Endothelial cell of umbilical vein (primary cell): ENCODE measurements at regions not wholly inside any gene's neighbourhood (a gene's known extent, or its start where the extent isn't known, plus 50 kb on each side); places are given as distances from the start of the nearest gene placed in this dataset.

Source experiments
- BruUV-seq: library from RNA; stranded (reverse); fragments of 400-500 nt; replicated peaks from 2 replicates; lab custom pipeline; 2021; lab: Mats Ljungman, UMichigan
- CTCF ChIA-PET: fragments of 300-600, 350-600 bp; sonication (Branson Sonifier 250); formaldehyde crosslinking; loops from one replicate; lab custom pipeline; 2021; ENCODE audit warnings: antibody characterized with exemption, inconsistent platforms; lab: Charles Lee
- POLR2A ChIA-PET: fragments of 300-600, 350-600 bp; sonication (Branson Sonifier 250); formaldehyde crosslinking; loops from one replicate; lab custom pipeline; 2021; ENCODE audit warnings: antibody characterized with exemption, inconsistent platforms; lab: Charles Lee
- DNase-seq: peaks from one replicate; pipeline ENCODE4 v3.0.0-alpha.2; 2011; ENCODE audit warnings: low read depth, low spot score
- FAIRE-seq: peaks from 2 replicates; lab custom pipeline; 2011; peaks lifted over from hg19 to GRCh38; lab: Jason Lieb, UNC
- H2AFZ ChIP-seq: 2 replicates; pipeline ENCODE4 v1.6.0; 2012; ENCODE audit warnings: low read depth, low read length, control low read depth, inconsistent platforms
- H3K27ac ChIP-seq: 2 replicates; pipeline ENCODE4 v1.5.1; 2011; ENCODE audit warnings: low read depth, mild to moderate bottlenecking, control low read depth, low read length, moderate library complexity; ENCODE audit not compliant: insufficient read depth
- H3K27me3 ChIP-seq, 2 experiments: 2 replicates each; pipeline versions ENCODE4 v1.6.0 to v1.6.1; 2011; ENCODE audit warnings: low read length in 2 of 2, mixed read lengths in 1 of 2; ENCODE audit not compliant: control insufficient read depth in 2 of 2, insufficient read depth in 2 of 2
- H3K36me3 ChIP-seq, 2 experiments: 2 replicates in 1 of 2; 3 replicates in 1 of 2; pipeline ENCODE4 v1.5.1; 2011; ENCODE audit warnings: low read length in 2 of 2, mild to moderate bottlenecking in 1 of 2, moderate library complexity in 1 of 2; ENCODE audit not compliant: control insufficient read depth in 2 of 2, insufficient read depth in 2 of 2; ENCODE audit errors: extremely low read depth in 1 of 2
- H3K4me1 ChIP-seq: 3 replicates; pipeline ENCODE4 v1.5.1; 2011; ENCODE audit warnings: mild to moderate bottlenecking, low read length; ENCODE audit not compliant: control insufficient read depth, insufficient read depth; ENCODE audit errors: extremely low read depth
- H3K4me2 ChIP-seq: 2 replicates; pipeline ENCODE4 v1.6.1; 2011; ENCODE audit warnings: low read length, control low read depth, mixed read lengths; ENCODE audit not compliant: insufficient read depth
- H3K4me3 ChIP-seq, 3 experiments: fragments of 200-600 bp in 1 of 3; sonication (generic), shearing (Covaris generic) in 1 of 3; replicated peaks in 1 of 3; 2 replicates each; pipeline ENCODE4 v1.5.1; 2011 to 2016; ENCODE audit warnings: control low read depth in 3 of 3, low read length in 3 of 3, mild to moderate bottlenecking in 2 of 3, inconsistent platforms in 1 of 3, low read depth in 1 of 3, moderate library complexity in 1 of 3; ENCODE audit not compliant: insufficient read depth in 1 of 3
- H3K79me2 ChIP-seq: 2 replicates; pipeline ENCODE4 v1.6.0; 2012; ENCODE audit warnings: low read length, inconsistent platforms; ENCODE audit not compliant: control insufficient read depth, insufficient read depth
- H3K9ac ChIP-seq: replicated peaks from 2 replicates; pipeline ENCODE3; 2011; ENCODE audit warnings: low read length, control low read depth; ENCODE audit not compliant: insufficient read depth; ENCODE audit errors: extremely low read depth
- H3K9me1 ChIP-seq: replicated peaks from 3 replicates; pipeline ENCODE4 v1.6.0; 2011; ENCODE audit warnings: mild to moderate bottlenecking, low read length; ENCODE audit not compliant: control insufficient read depth, insufficient read depth; ENCODE audit errors: extremely low read depth
- H3K9me3 ChIP-seq: replicated peaks from 2 replicates; pipeline ENCODE4 v1.5.1; 2012; ENCODE audit warnings: low read length, inconsistent platforms; ENCODE audit not compliant: control insufficient read depth, insufficient read depth
- H4K20me1 ChIP-seq: replicated peaks from 2 replicates; pipeline ENCODE3; 2011; ENCODE audit warnings: mild to moderate bottlenecking, low read length; ENCODE audit not compliant: control insufficient read depth, insufficient read depth; ENCODE audit errors: extremely low read depth
- EZH2 ChIP-seq: IDR thresholded peaks from 2 replicates; pipeline ENCODE4 v1.6.1; 2012; ENCODE audit warnings: borderline replicate concordance, low read depth, mild to moderate bottlenecking, moderate library complexity, low read length, inconsistent platforms; ENCODE audit not compliant: severe bottlenecking
- FOS ChIP-seq: IDR thresholded peaks from 2 replicates; pipeline ENCODE4 v1.6.1; 2011; ENCODE audit warnings: mild to moderate bottlenecking, low read length, moderate library complexity, borderline replicate concordance; ENCODE audit not compliant: insufficient read depth
- GATA2 ChIP-seq: IDR thresholded peaks from 2 replicates; pipeline ENCODE4 v1.7.0; 2011; ENCODE audit warnings: low read depth, mild to moderate bottlenecking, moderate library complexity, mixed read lengths, low read length; ENCODE audit not compliant: insufficient read length, insufficient read depth
- JUN ChIP-seq: IDR thresholded peaks from 2 replicates; pipeline ENCODE4 v1.6.1; 2011; ENCODE audit warnings: borderline replicate concordance, low read depth; ENCODE audit not compliant: insufficient read length, insufficient read depth
- MYC ChIP-seq: IDR thresholded peaks from one replicate; pipeline ENCODE4 v1.6.1; 2011; ENCODE audit warnings: mild to moderate bottlenecking, low read depth, low read length
- POLR2A ChIP-seq: IDR thresholded peaks from 2 replicates; pipeline ENCODE4 v1.6.1; 2012; ENCODE audit warnings: low read depth, mild to moderate bottlenecking, control low read depth, low read length
- POLR2AphosphoS5 ChIP-seq: IDR thresholded peaks from 2 replicates; pipeline ENCODE4 v1.6.1; 2012; ENCODE audit warnings: low read depth, mild to moderate bottlenecking, control low read depth, low read length, moderate library complexity; ENCODE audit not compliant: insufficient read depth
- dilution Hi-C: fragments of 300-500 bp; cut with MboI; formaldehyde crosslinking; loops from one replicate; pipeline ENCODE4 v1.15.0; 2019; ENCODE audit warnings: low sequenced_read_pairs; ENCODE audit not compliant: extremely low pct_ligation_motif_present
- intact Hi-C: fragments of 100-400 bp; cut with micrococcal nuclease; formaldehyde crosslinking; loops from one replicate; pipeline ENCODE4 v1.10.0; 2022
- TF ChIP-seq, protein P1 (sequence below), 2 donors: IDR thresholded peaks; 1 replicate in 1 of 2; 2 replicates in 1 of 2; pipeline ENCODE4 v1.5.1; 2011; ENCODE audit warnings: low read length in 2 of 2, mild to moderate bottlenecking in 2 of 2, moderate library complexity in 2 of 2, control low read depth in 1 of 2, inconsistent platforms in 1 of 2, low read depth in 1 of 2; ENCODE audit not compliant: insufficient read depth in 1 of 2; ENCODE audit errors: extremely low read depth in 1 of 2
- TF ChIP-seq, protein P2 (sequence below): IDR thresholded peaks from 2 replicates; pipeline ENCODE4 v1.6.1; 2011; ENCODE audit not compliant: insufficient read depth, insufficient read length

DNA sequence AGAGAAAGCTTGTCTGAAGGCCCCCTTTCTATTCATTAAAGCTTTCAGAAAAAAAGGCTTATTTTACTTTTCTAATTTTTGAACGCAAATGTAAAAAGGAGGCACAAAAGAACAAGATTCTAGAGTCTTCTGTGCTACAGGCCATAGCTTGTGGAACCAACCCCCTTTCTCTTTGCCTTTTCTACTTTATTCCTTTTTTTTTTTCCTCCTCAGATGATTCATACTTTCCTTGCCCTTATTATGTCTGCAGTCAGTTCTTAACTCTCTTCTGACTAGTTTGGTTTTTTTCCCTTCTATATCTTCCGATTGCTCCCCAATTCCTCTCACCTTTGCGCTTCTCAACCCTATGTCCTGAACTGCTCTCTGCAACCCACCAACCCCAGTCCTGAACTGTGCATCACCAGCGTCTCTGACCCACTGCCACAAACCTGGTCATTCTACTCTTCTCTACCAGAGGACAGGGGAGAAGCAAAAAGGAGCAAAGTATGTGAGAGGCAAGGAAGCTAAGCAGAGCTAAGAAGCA lies 56.9 kb upstream of the WIPF1 start:
- CTCF ChIA-PET: interaction anchor here (0.8 kb wide), 1 partner anchor 9 kb away, joined by 3 read pairs; no protein-coding TSS in a partner anchor
- POLR2A ChIA-PET: no interaction called here

DNA sequence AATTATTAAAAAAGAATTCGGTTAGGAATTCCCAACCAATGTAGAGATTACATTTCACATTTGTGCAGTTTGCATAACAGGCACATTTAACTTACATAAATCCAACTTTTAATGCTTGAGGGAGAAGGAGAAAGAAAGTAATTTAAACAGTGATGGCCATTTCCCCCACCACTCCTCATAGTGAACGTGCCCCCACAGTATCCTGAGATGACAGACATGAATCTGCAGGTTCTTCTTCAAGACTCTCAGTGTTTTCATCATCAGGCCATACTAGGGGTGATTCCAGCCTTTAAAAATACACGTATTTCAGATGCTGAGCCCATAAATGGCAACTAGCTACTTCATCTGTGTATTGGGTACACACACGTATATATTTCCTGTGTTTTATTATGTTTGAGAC lies 51.3 kb upstream of the WIPF1 start:
- no peaks in the 10 kb centered on the region for H3K36me3 ChIP-seq
- H3K4me3 ChIP-seq: no peak overlapping the region
- intact Hi-C loops: no loop called here
- no peaks in the 10 kb centered on the region for H3K27me3 ChIP-seq
- no peak for DNase-seq
- no peak overlapping the region for H3K9ac ChIP-seq
- no TSS peak for BruUV-seq
- no peaks in the 10 kb centered on the region for H3K9me1 ChIP-seq
- CTCF ChIA-PET: no interaction called here
- no peaks in the 10 kb centered on the region for H4K20me1 ChIP-seq
- no peak overlapping the region for H2AFZ ChIP-seq
- FAIRE-seq: no peak
- TF ChIP-seq GATA2 (no peak), MYC (no peak), POLR2A (no peak), EZH2 (no peak), FOS (no peak), JUN (no peak), POLR2AphosphoS5 (no peak)
- TF ChIP-seq, protein P1, sequence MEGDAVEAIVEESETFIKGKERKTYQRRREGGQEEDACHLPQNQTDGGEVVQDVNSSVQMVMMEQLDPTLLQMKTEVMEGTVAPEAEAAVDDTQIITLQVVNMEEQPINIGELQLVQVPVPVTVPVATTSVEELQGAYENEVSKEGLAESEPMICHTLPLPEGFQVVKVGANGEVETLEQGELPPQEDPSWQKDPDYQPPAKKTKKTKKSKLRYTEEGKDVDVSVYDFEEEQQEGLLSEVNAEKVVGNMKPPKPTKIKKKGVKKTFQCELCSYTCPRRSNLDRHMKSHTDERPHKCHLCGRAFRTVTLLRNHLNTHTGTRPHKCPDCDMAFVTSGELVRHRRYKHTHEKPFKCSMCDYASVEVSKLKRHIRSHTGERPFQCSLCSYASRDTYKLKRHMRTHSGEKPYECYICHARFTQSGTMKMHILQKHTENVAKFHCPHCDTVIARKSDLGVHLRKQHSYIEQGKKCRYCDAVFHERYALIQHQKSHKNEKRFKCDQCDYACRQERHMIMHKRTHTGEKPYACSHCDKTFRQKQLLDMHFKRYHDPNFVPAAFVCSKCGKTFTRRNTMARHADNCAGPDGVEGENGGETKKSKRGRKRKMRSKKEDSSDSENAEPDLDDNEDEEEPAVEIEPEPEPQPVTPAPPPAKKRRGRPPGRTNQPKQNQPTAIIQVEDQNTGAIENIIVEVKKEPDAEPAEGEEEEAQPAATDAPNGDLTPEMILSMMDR (IDR thresholded peaks at IDR 0.05; ENCODE audit: extremely low read depth in 1 of 2, insufficient read depth in 1 of 2, low read depth in 1 of 2, low read length in 2 of 2): no peak
- TF ChIP-seq, protein P2, sequence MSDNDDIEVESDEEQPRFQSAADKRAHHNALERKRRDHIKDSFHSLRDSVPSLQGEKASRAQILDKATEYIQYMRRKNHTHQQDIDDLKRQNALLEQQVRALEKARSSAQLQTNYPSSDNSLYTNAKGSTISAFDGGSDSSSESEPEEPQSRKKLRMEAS: no peak
- dilution Hi-C loops: no loop called here
- POLR2A ChIA-PET: no interaction called here
- H3K27ac ChIP-seq: no peak overlapping the region
- H3K9me3 ChIP-seq: no peaks in the 10 kb centered on the region
- H3K79me2 ChIP-seq: no peaks in the 10 kb centered on the region
- no peak overlapping the region for H3K4me2 ChIP-seq
- H3K4me1 ChIP-seq: no peaks in the 10 kb centered on the region

More for the DNA sequence above, 56.9 kb upstream of the WIPF1 start:
- no TSS peak for BruUV-seq
- no peaks in the 10 kb centered on the region for H4K20me1 ChIP-seq
- H3K79me2 ChIP-seq: no peaks in the 10 kb centered on the region
- TF ChIP-seq, protein P2: no peak
- TF ChIP-seq POLR2AphosphoS5 (no peak), FOS (peak; percentile 8)
- no peak for FAIRE-seq
- H3K9me3 ChIP-seq: no peaks in the 10 kb centered on the region
- no peak overlapping the region for H3K4me2 ChIP-seq
- dilution Hi-C loops: no loop called here
- no peaks in the 10 kb centered on the region for H3K4me1 ChIP-seq
- no peak overlapping the region for H3K27ac ChIP-seq
- H3K4me3 ChIP-seq: no peak overlapping the region
- peak; percentile 26 for DNase-seq
- H3K36me3 ChIP-seq: no peaks in the 10 kb centered on the region
- no peak overlapping the region for H3K9ac ChIP-seq
- H3K27me3 ChIP-seq: no peaks in the 10 kb centered on the region
- no peak overlapping the region for H2AFZ ChIP-seq
- no peaks in the 10 kb centered on the region for H3K9me1 ChIP-seq
- intact Hi-C loops: no loop called here
